HepG2 (cell line): ENCODE measurements at regions not wholly inside any gene's neighbourhood (a gene's known extent, or its start where the extent isn't known, plus 50 kb on each side); places are given as distances from the start of the nearest gene placed in this dataset.

ENCODE experiments used
- ATRX ChIP-seq: sonication (generic); formaldehyde crosslinking; IDR thresholded peaks from 2 replicates; pipeline ENCODE4 v1.4.0; 2020; ENCODE audit warnings: missing genetic modification reagents, borderline replicate concordance
- DMAP1 ChIP-seq: IDR thresholded peaks from 2 replicates; pipeline ENCODE4 v1.6.1; 2016
- FOSL1 ChIP-seq: sonication (generic); formaldehyde crosslinking; IDR thresholded peaks from 2 replicates; pipeline ENCODE4 v1.9.0; 2021; ENCODE audit warnings: missing genetic modification reagents, borderline replicate concordance
- NFE2L2 ChIP-seq: fragments of 150-350 bp; IDR thresholded peaks from 2 replicates; pipeline ENCODE4 v1.6.1; 2014; ENCODE audit warnings: low read length
- PHF5A ChIP-seq: IDR thresholded peaks from one replicate; pipeline ENCODE4 v1.6.1; 2018; ENCODE audit warnings: low read depth, missing genetic modification reagents; ENCODE audit not compliant: unreplicated experiment
- SMAD3 ChIP-seq: sonication (generic); formaldehyde crosslinking; IDR thresholded peaks from 2 replicates; pipeline ENCODE4 v1.4.0; 2020; ENCODE audit warnings: missing genetic modification reagents
- ZC3H13 ChIP-seq: sonication (generic); formaldehyde crosslinking; IDR thresholded peaks from 2 replicates; pipeline ENCODE4 v1.8.1; 2023; ENCODE audit warnings: mild to moderate bottlenecking, missing genetic modification reagents, moderate library complexity
- ZFX ChIP-seq: sonication (generic); formaldehyde crosslinking; IDR thresholded peaks from 2 replicates; pipeline ENCODE4 v1.4.0; 2020; ENCODE audit warnings: mild to moderate bottlenecking, low read depth, missing genetic modification reagents, moderate library complexity
- ZNF20 ChIP-seq: sonication (generic); formaldehyde crosslinking; IDR thresholded peaks from 2 replicates; pipeline ENCODE4 v1.4.0; 2020; ENCODE audit warnings: mild to moderate bottlenecking, moderate library complexity, missing genetic modification reagents
- ZNF326 ChIP-seq: sonication (generic); formaldehyde crosslinking; IDR thresholded peaks from 2 replicates; pipeline ENCODE4 v1.4.0; 2020; ENCODE audit warnings: missing genetic modification reagents, borderline replicate concordance
- ZNF337 ChIP-seq: sonication (generic); formaldehyde crosslinking; IDR thresholded peaks from 2 replicates; pipeline ENCODE4 v1.5.1; 2020; ENCODE audit warnings: missing genetic modification reagents, low read depth, mild to moderate bottlenecking, borderline replicate concordance
- ZNF496 ChIP-seq: sonication (generic); formaldehyde crosslinking; IDR thresholded peaks from 2 replicates; pipeline ENCODE4 v1.8.1; 2023; ENCODE audit warnings: mild to moderate bottlenecking, moderate library complexity, missing genetic modification reagents; ENCODE audit not compliant: insufficient replicate concordance
- TF ChIP-seq, protein P1 (sequence below): sonication (generic); formaldehyde crosslinking; IDR thresholded peaks from 2 replicates; pipeline ENCODE4 v1.5.0; 2020; ENCODE audit warnings: mild to moderate bottlenecking, missing genetic modification reagents
- TF ChIP-seq, protein P2 (sequence below): sonication (generic); formaldehyde crosslinking; IDR thresholded peaks from 2 replicates; pipeline ENCODE4 v1.4.0; 2020; ENCODE audit warnings: missing genetic modification reagents
- TF ChIP-seq, protein P3 (sequence below): sonication (generic); formaldehyde crosslinking; IDR thresholded peaks from 2 replicates; pipeline ENCODE4 v1.4.0; 2020; ENCODE audit warnings: missing genetic modification reagents
- TF ChIP-seq, protein P4 (sequence below): sonication (generic); formaldehyde crosslinking; IDR thresholded peaks from 2 replicates; pipeline ENCODE4 v1.4.0; 2020; ENCODE audit warnings: missing genetic modification reagents, borderline replicate concordance
- TF ChIP-seq, protein P5 (sequence below): sonication (generic); formaldehyde crosslinking; IDR thresholded peaks from 2 replicates; pipeline ENCODE4 v1.4.0; 2020; ENCODE audit warnings: low read depth, missing genetic modification reagents

DNA sequence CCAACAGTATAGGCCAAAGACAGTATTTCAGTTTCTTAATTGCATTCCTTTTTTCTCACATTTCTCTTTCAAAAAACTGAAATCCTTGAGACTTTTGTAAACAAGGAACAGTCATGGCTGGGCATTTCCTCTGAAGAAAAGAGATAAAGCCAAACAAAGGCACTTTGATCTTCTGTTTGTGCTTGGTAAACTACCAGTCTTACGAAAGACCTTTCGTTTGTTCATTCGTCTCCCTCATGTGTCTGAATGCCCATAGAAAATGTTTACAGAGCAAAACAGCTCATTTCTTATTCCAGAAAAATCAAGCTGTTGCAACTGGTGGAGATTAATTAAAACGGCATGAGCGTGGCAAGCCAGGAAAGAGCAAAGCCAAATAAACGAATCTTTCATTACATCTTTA is 178.0 kb downstream of the GASK1B start (continued):
- peak; percentile 85 for TF ChIP-seq PHF5A (CRISPR knock-in tag)
- TF ChIP-seq, protein P1, sequence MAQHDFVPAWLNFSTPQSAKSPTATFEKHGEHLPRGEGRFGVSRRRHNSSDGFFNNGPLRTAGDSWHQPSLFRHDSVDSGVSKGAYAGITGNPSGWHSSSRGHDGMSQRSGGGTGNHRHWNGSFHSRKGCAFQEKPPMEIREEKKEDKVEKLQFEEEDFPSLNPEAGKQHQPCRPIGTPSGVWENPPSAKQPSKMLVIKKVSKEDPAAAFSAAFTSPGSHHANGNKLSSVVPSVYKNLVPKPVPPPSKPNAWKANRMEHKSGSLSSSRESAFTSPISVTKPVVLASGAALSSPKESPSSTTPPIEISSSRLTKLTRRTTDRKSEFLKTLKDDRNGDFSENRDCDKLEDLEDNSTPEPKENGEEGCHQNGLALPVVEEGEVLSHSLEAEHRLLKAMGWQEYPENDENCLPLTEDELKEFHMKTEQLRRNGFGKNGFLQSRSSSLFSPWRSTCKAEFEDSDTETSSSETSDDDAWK (CRISPR knock-in tag) = no peak
- TF ChIP-seq ZC3H13 = no peak
- no peak for TF ChIP-seq ZNF496 (CRISPR knock-in tag)
- peak; percentile 98 for TF ChIP-seq SMAD3
- TF ChIP-seq ZFX (CRISPR knock-in tag) = no peak
- no peak for TF ChIP-seq ZNF337 (CRISPR knock-in tag)
- TF ChIP-seq DMAP1 = peak; percentile 57; the same call in 1 of the 2 replicates
- TF ChIP-seq, protein P2, sequence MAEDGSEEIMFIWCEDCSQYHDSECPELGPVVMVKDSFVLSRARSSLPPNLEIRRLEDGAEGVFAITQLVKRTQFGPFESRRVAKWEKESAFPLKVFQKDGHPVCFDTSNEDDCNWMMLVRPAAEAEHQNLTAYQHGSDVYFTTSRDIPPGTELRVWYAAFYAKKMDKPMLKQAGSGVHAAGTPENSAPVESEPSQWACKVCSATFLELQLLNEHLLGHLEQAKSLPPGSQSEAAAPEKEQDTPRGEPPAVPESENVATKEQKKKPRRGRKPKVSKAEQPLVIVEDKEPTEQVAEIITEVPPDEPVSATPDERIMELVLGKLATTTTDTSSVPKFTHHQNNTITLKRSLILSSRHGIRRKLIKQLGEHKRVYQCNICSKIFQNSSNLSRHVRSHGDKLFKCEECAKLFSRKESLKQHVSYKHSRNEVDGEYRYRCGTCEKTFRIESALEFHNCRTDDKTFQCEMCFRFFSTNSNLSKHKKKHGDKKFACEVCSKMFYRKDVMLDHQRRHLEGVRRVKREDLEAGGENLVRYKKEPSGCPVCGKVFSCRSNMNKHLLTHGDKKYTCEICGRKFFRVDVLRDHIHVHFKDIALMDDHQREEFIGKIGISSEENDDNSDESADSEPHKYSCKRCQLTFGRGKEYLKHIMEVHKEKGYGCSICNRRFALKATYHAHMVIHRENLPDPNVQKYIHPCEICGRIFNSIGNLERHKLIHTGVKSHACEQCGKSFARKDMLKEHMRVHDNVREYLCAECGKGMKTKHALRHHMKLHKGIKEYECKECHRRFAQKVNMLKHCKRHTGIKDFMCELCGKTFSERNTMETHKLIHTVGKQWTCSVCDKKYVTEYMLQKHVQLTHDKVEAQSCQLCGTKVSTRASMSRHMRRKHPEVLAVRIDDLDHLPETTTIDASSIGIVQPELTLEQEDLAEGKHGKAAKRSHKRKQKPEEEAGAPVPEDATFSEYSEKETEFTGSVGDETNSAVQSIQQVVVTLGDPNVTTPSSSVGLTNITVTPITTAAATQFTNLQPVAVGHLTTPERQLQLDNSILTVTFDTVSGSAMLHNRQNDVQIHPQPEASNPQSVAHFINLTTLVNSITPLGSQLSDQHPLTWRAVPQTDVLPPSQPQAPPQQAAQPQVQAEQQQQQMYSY (CRISPR knock-in tag) = no peak
- TF ChIP-seq FOSL1 (CRISPR knock-in tag) = peak; percentile 57; the same call in 1 of the 2 replicates
- TF ChIP-seq, protein P3, sequence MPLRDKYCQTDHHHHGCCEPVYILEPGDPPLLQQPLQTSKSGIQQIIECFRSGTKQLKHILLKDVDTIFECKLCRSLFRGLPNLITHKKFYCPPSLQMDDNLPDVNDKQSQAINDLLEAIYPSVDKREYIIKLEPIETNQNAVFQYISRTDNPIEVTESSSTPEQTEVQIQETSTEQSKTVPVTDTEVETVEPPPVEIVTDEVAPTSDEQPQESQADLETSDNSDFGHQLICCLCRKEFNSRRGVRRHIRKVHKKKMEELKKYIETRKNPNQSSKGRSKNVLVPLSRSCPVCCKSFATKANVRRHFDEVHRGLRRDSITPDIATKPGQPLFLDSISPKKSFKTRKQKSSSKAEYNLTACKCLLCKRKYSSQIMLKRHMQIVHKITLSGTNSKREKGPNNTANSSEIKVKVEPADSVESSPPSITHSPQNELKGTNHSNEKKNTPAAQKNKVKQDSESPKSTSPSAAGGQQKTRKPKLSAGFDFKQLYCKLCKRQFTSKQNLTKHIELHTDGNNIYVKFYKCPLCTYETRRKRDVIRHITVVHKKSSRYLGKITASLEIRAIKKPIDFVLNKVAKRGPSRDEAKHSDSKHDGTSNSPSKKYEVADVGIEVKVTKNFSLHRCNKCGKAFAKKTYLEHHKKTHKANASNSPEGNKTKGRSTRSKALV = no peak
- TF ChIP-seq NFE2L2 = no peak
- TF ChIP-seq, protein P4, sequence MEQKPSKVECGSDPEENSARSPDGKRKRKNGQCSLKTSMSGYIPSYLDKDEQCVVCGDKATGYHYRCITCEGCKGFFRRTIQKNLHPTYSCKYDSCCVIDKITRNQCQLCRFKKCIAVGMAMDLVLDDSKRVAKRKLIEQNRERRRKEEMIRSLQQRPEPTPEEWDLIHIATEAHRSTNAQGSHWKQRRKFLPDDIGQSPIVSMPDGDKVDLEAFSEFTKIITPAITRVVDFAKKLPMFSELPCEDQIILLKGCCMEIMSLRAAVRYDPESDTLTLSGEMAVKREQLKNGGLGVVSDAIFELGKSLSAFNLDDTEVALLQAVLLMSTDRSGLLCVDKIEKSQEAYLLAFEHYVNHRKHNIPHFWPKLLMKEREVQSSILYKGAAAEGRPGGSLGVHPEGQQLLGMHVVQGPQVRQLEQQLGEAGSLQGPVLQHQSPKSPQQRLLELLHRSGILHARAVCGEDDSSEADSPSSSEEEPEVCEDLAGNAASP (CRISPR knock-in tag) = peak; percentile 92
- no peak for TF ChIP-seq ZNF326 (CRISPR knock-in tag)
- no peak for TF ChIP-seq ZNF20 (CRISPR knock-in tag)
- TF ChIP-seq ATRX = no peak
- TF ChIP-seq, protein P5, sequence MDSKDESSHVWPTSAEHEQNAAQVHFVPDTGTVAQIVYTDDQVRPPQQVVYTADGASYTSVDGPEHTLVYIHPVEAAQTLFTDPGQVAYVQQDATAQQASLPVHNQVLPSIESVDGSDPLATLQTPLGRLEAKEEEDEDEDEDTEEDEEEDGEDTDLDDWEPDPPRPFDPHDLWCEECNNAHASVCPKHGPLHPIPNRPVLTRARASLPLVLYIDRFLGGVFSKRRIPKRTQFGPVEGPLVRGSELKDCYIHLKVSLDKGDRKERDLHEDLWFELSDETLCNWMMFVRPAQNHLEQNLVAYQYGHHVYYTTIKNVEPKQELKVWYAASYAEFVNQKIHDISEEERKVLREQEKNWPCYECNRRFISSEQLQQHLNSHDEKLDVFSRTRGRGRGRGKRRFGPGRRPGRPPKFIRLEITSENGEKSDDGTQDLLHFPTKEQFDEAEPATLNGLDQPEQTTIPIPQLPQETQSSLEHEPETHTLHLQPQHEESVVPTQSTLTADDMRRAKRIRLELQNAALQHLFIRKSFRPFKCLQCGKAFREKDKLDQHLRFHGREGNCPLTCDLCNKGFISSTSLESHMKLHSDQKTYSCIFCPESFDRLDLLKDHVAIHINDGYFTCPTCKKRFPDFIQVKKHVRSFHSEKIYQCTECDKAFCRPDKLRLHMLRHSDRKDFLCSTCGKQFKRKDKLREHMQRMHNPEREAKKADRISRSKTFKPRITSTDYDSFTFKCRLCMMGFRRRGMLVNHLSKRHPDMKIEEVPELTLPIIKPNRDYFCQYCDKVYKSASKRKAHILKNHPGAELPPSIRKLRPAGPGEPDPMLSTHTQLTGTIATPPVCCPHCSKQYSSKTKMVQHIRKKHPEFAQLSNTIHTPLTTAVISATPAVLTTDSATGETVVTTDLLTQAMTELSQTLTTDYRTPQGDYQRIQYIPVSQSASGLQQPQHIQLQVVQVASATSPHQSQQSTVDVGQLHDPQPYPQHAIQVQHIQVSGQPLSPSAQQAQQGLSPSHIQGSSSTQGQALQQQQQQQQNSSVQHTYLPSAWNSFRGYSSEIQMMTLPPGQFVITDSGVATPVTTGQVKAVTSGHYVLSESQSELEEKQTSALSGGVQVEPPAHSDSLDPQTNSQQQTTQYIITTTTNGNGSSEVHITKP (CRISPR knock-in tag) = no peak
